ENCODE measurements at regions not wholly inside any gene's neighbourhood (a gene's known extent, or its start where the extent isn't known, plus 50 kb on each side); places are given as distances from the start of the nearest gene placed in this dataset.
"Not testable (repeated sequence)": the region's sequence is repeated elsewhere in the genome, so short reads cannot be mapped to it uniquely, and the experiment has no call there.

DNA sequence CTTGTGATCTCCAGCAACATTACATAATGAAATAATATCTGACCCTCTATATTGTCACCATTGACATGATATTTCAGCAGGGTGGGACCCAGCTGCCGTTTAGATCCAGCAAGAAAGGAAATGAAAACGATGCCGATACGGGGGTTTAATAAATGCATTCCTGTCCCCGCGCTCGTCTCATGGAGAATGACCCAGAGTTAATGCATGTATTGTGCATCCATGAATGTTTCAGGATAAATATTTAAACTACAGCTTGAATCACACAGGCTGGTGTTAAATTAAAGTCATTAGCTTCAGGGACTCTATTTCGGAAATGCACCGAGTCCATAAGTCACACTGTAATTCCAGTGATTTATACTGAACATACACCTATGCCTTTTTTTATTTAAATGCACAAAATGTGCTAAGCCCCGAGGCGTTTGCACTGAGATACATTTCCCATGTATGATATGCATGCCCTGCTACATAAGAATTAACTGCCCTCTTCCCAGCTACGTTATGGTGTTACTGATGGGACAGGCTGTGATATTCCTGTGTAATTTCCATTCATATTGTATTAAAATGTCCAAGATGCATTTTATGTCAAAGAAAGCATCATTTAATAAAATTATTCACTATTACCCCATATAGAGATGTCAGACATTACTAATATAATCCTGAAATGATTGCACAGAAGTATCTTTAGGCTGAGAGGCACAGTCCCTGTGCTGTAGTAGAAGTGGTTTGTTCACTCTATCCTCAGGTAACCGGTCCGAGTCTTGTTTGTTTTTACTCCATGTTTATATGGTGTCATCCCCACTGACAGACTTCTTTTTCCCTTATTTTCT, 109.3 kb upstream of the ZNF516 start:
- DNase-seq, result no peak

- DNase-seq, result peak; percentile 44
Measured at GRCh38 chr18:76602191-76602590, 107.1 kb upstream of the ZNF516 start.

DNA sequence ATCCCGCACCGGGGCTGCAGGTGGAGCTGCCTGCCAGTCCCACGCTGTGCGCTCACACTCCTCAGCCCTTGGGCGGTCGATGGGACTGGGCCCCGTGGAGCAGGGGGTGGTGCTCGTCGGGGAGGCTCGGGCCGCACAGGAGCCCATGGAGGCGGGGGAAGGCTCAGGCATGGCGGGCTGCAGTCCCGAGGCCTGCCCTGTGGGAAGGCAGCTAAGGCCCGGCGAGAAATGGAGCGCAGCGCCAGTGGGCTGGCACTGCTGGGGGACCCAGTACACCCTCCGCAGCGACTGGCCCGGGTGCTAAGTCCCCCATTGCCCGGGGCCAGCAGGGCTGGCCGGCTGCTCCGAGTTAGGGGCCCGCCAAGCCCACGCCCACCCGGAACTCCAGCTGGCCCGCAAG, 105.0 kb upstream of the ZNF516 start:
- not testable (repeated sequence) for DNase-seq

DNA sequence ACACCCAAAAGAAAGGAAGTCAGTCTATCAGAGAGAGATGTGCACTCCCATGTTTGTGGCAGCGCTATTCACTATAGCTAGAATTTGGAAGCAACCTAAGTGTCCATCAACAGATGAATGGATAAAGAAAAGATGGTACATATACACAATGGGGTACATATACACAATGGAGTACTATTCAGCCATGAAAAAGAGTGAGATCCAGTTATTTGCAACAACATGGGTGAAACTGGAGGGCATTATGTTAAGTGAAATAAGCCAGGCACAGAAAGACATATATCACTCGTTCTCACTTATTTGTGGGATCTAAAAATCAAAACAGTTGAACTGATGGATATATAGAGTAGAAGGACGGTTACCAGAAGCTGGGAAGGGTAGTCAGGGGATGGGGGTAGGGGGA, 99.9 kb upstream of the ZNF516 start:
- no peak for DNase-seq

- no peak for DNase-seq
Measured at GRCh38 chr18:76593843-76594242, 98.8 kb upstream of the ZNF516 start.

DNA sequence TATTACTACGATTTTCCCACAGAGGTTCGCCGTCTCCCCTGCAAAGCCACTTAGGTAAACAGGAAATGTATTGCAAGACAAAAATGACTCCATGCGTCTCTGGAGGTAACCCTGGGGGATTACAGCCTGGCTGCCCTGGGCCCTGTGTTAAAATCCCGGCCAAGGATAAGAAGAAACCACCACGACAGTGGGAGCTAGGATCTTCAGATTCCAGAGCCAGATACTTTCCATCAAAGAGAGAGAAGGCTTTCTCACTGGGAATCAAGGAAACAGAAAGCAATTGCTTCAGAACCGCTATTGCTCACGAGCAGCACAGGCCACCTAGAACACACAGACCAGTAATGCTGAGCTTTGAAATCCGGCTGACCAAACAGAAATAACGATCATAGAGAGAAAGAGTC, 97.9 kb upstream of the ZNF516 start:
- DNase-seq, result no peak

DNA sequence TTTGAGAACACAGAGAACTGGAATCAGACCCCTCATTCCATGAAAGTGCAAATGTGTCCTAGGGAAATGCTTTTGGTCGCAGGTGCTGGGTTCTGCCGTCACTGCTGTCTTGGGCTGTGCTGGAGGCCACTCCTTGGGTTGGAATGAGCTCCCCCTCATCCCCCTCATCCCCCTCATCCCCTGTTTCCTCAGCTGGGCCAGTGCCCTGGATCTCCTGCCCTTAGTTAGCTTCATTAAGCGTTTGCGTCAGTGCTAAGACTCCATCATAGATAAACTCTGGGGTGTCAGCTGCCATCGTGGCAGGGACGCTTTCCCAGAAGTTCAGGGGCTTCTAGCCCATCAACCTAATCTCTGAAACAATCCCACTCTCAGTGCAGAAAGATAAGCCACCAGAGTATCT, 97.1 kb upstream of the ZNF516 start:
- no peak for DNase-seq

DNA sequence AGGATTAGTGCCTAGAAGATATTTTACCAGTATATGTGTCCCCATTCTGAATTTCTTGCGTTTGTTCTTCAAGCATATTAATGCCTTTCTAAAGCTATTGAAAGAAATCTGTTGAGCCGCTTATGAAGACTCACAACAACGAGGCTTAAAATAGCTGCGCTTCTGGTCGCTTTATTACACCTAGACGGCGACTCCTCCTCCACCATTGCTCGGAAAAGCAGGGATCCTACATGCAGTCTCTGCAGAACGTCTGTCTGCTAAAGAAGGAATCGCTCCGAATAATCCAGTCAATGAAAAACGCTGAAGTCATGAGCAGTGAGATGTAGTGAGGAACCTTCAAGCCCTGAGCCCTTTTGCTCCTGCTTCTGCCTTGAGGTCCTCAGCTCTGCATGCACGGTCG, 94.8 kb upstream of the ZNF516 start:
- DNase-seq, result no peak

GRCh38 chr18:76589316-76589715, 94.3 kb upstream of the ZNF516 start:
- DNase-seq, result no peak

DNA sequence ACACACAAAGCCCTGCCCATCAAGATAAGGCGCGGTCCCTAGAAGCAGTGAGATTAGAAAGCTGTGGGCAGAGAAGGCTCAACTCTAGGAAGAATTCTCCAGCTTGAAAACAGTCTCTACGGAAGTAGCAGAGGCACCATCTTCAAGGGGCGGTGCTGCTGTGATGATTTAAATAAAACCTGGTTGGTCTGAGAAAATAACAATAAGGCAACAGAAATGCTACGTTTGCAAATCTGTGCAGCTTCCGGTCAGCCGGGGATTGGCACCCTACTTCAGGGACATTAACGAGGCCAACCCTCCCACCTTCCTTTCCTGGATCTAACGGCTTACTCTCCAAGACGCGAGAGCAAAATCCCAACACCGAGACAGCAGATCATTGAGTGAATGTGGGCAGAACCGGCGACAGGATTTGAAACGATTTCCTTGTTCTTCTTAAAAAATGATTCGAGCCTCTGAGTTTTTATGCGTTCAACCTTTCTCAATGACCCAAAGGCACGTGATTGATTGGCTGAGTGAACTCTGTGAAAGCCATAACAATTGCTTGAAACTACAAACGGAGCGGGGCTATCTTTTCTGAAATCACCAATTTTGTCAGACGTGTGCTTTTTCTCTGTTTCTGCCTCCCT, 93.7 kb upstream of the ZNF516 start:
- DNase-seq, result peak; percentile 38

DNA sequence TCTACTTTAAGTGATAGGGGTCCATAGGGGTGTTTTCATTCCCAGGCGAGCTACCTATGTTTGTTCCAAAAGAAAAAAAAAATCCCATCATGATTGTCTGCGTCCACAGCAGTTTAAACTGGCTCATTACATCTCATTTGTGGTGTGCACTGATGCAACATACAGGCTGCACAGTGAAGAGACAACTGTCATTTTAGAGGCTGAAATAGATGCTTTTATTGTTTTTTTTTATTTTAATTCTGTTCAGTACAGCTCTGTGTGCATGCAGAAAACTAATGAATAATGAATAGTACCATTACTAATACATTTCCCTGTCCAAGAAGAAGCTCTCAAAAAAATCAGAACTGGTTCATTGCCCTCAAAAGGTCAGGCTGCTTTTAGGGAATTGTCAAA, 92.8 kb upstream of the ZNF516 start:
- DNase-seq, result no peak

DNA sequence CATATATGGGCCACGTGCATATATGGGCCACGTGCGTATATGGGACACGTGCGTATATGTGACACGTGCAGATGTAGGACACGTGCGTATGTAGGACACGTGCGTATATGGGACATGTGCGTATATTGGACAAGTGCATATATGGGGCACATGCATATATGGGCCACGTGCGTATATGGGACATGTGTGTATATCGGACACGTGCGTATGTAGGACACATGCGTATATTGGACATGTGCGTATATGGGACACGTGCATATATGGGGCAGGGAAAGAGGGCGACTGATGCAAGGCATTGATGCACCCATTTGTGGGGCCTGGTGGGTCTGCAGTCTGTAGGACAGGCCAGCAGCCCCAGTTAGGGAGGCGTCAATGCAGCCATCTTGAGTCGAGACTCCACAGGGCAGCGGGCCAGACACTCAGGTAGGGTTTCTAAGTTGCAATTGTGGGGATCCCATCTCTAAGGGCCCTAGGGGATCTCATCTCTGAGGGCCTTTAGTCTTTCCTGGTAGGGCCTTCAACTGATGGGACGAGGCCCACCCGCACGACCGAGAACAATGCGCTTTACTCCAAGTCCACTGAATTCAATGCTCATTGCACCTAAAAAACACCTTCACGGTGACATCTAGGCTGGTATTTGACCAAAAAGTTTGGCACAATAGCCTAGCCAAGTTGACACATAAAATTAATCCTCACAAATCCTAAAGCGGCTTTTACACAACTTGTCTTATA, 92.3 kb upstream of the ZNF516 start:
- DNase-seq, result no peak

GRCh38 chr18:76584414-76585310, 89.6 kb upstream of the ZNF516 start:
- no peak for DNase-seq

GRCh38 chr18:76581261-76581660, 86.2 kb upstream of the ZNF516 start:
- DNase-seq, result no peak

DNA sequence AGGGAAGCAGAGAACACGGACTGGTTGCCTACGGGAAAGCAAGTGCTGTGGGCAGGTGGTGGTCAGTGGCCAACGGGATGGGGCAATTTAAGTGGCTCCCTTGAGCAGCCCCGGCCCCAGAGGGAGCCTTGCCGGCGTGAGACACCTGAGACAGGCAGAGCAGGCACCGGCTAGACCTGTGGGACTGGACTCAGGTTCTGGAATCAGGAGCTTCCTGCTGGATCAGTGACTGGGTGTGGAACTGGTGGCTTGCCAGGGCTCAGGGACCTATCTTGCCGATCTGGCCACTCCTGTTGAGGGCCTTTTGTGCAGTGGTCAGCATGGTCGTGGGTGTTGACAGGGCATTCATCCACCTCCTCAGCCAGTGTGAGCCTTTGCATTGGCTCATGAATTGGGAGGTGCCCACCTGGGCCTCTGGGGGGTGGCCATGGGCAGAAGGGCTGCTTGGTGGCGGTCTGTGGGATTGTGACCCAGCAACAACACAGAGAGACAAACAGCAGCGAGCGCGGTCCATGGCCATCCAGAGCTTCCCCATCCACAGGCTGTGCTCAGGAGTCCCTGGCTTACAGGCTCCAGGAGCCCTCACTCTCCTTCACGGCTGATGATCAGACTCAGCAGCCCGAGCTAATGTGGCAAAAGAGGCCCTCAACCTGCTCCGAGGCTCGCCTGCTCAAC, 85.4 kb upstream of the ZNF516 start:
- no peak for DNase-seq

- DNase-seq, result no peak
Measured at GRCh38 chr18:76579301-76579695, 84.3 kb upstream of the ZNF516 start.

- DNase-seq, result peak; percentile 27
Measured at GRCh38 chr18:76578571-76579300, 83.7 kb upstream of the ZNF516 start.

- no peak for DNase-seq
Measured at GRCh38 chr18:76573325-76574025, 78.4 kb upstream of the ZNF516 start.

- DNase-seq, result no peak
Measured at GRCh38 chr18:76572518-76573247, 77.6 kb upstream of the ZNF516 start.
